Choroid plexus epithelial cell (primary cell): ENCODE measurements at regions not wholly inside any gene's neighbourhood (a gene's known extent, or its start where the extent isn't known, plus 50 kb on each side); places are given as distances from the start of the nearest gene placed in this dataset.
"Not testable (repeated sequence)": the region's sequence is repeated elsewhere in the genome, so short reads cannot be mapped to it uniquely, and the experiment has no call there.

Experiments used
- DNase-seq: peaks from one replicate; pipeline ENCODE4 v3.0.0-alpha.2; 2010; ENCODE audit warnings: low read depth
- H3K4me3 ChIP-seq: 2 replicates; pipeline ENCODE4 v1.5.1; 2011; ENCODE audit warnings: low read depth, mild to moderate bottlenecking, control low read depth, low read length, moderate library complexity
- TF ChIP-seq, protein P1 (sequence below): conservative IDR thresholded peaks from 2 replicates; pipeline ENCODE4 v1.5.1; 2011; ENCODE audit warnings: low read depth, mild to moderate bottlenecking, control low read depth, inconsistent platforms, low read length, moderate library complexity

- TF ChIP-seq, protein P1, sequence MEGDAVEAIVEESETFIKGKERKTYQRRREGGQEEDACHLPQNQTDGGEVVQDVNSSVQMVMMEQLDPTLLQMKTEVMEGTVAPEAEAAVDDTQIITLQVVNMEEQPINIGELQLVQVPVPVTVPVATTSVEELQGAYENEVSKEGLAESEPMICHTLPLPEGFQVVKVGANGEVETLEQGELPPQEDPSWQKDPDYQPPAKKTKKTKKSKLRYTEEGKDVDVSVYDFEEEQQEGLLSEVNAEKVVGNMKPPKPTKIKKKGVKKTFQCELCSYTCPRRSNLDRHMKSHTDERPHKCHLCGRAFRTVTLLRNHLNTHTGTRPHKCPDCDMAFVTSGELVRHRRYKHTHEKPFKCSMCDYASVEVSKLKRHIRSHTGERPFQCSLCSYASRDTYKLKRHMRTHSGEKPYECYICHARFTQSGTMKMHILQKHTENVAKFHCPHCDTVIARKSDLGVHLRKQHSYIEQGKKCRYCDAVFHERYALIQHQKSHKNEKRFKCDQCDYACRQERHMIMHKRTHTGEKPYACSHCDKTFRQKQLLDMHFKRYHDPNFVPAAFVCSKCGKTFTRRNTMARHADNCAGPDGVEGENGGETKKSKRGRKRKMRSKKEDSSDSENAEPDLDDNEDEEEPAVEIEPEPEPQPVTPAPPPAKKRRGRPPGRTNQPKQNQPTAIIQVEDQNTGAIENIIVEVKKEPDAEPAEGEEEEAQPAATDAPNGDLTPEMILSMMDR, result peak; percentile 5
- no peak overlapping the region for H3K4me3 ChIP-seq
- DNase-seq, result peak; percentile 43
Observed at GRCh38 chr1:212514056-212514614, 81.4 kb downstream of the NENF start.

DNA sequence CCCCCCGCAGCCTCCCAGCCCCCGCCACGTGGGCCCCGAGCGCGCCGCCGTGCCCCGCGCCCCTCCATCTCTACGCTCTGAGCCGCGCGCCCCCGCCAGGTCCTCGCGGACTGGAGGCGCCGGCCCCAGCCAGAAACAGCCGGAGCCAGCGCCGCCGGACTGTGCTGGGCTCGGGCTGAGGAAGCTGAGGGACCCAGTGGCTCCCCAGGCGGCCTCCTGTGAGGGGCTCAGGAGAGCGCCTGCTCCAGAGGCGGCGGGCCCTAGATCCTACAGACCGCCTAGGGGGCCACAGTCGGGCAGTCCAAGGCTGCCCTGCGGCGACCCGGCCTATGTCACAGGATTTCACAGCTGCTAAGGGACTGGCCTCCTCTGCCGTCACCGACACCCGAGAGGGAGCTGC, 82.1 kb downstream of the NENF start:
- TF ChIP-seq, protein P1, result no peak
- peak overlapping the region; percentile 33 for H3K4me3 ChIP-seq
- DNase-seq, result no peak

DNA sequence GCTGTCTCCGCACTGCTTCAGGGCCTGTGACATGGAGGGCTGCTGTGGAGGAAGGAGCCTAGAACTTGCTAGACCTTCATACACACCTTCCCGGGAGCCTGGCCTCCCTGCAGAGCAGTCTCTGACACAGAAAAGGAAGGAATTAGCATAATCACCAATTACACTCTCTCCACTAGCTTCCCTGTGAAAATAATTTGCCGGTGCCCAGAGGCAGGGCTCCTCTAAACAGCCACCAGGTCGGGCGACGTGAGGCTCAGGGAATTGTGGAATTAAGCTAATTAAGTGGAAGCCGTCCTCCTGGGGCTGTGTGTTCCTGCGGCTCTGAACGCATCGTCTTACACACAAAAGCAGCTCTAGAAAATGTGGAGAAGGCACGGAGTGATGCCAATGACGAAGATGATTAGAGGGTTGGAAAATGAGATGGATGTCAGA, 82.6 kb downstream of the NENF start:
- no peak overlapping the region for H3K4me3 ChIP-seq
- TF ChIP-seq, protein P1, result no peak
- no peak for DNase-seq

GRCh38 chr1:212516012-212516411, 83.3 kb downstream of the NENF start:
- H3K4me3 ChIP-seq, DNase-seq: not testable (repeated sequence)

DNA sequence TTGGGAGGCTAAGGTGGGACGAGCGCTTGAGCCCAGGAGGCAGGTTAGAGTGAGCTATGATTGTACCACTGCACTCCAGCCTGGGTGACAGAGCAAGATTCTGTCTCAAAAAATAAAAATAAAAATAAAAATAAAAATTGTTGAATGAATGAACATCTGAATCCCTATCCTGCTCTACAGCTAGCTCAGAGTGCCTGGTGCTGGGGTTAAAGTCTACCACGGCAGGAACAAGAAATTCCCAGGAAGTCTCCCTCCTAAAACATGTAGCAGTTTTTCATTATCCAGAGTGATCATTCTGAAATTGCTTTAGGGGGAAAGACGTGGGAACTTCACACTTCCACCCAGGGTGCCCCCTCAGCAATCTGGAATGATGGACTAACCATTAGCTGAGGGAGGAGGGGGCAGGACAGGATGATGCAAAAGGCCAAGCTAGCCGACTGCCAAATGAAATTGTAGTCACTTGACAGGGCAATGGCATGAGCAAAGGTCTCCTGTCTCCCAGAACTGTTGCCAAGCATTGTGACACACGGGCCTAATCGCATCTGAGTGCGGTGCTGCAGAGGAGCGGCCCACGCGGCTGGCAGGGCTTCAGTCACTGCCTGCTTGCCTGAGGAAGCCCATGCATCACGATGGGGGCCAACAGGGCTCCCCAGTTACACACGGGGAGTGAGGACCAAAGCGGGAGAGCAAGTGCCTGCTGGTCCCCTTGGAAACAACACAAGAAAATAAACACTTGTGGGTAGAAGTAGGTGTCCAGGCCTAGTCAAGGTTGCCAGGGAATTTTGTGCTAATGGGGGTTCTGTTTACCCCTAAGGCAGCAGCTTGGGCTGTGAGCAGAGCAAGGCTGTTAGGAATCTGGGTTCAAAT, 85.7 kb downstream of the NENF start:
- TF ChIP-seq, protein P1, result no peak
- no peak overlapping the region for H3K4me3 ChIP-seq
- DNase-seq, result peak; percentile 52

- no peak overlapping the region for H3K4me3 ChIP-seq
- no peak for DNase-seq
- TF ChIP-seq, protein P1, result no peak
Observed at GRCh38 chr1:212519131-212519530, 86.4 kb downstream of the NENF start.

- H3K4me3 ChIP-seq, result no peak overlapping the region
- TF ChIP-seq, protein P1, result no peak
- DNase-seq, result no peak
Observed at GRCh38 chr1:212520299-212520698, 87.6 kb downstream of the NENF start.
